GM19372 (cell line): ENCODE measurements at regions not wholly inside any gene's neighbourhood (a gene's known extent, or its start where the extent isn't known, plus 50 kb on each side); places are given as distances from the start of the nearest gene placed in this dataset.

Source experiments
- ATAC-seq: cut with Tn5 transposase; IDR thresholded peaks from one replicate; pipeline ENCODE4 v1.9.1; 2021; ENCODE audit warnings: mild to moderate bottlenecking, low read depth, moderate library complexity; ENCODE audit not compliant: unreplicated experiment

GRCh38 chr5:74303578-74303977, 336.9 kb downstream of the ENC1 start:
- ATAC-seq: no peak

GRCh38 chr5:74301576-74301975, 339.0 kb downstream of the ENC1 start:
- ATAC-seq: no peak

DNA sequence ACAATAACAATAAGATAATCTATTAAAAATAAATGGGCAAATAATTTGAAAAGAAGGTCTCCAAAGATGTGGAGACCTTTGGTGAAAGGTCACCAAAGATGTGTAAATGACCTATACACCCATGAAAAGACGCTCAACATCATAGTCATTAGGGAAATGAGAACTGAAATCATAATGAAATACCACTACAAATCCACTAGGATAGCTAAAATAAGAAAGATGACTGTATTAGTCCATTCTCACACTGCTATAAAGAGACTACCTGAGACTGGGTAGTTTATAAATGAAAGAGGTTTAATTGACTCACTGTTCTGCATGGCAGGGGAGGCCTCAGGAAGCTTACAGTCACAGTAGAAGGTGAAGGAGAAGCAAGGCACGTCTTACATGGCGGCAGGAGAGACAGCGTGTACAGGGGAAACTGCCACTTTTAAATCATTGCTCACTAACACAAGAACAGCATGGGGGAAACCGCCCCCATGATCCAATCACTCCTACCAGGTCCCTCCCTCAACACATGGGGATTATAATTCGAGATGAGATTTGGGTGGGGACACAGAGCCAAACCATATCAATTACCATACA, 339.6 kb downstream of the ENC1 start:
- no peak for ATAC-seq

- no peak for ATAC-seq
Observed at GRCh38 chr5:74299833-74300232, 340.7 kb downstream of the ENC1 start.

DNA sequence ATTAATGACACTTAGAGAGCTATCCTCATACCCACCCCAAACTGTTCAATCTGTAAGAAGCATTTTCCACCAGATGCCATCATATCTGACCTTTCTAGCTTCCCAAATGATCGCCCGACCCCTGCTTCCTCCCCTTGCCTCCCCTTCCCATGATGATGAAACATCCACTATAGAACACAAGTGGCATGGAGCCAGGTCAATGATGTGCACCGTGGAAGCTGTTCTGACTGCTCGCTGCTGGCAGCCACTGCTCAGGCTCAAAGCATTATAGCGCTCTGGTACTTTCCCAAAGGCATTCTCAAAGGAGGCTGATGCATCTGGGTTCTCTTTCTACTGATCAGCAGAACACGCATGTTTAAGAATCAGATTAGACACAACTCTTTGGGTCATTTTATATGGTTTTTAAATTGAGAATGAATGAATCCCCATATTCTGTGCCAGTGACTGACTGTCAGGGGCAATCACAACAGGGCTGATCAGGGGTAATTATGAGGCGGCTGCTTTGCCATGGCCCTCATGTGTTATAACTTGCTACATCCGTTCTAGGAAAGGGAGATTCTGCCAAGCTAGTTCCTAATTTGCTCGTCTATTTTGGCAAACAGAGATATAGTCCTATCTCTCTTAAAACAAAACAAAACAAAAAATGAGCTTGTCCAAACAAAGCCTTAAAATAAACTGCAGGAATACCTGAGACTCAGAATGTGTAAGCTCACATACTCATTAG, 343.7 kb downstream of the ENC1 start:
- ATAC-seq: no peak

DNA sequence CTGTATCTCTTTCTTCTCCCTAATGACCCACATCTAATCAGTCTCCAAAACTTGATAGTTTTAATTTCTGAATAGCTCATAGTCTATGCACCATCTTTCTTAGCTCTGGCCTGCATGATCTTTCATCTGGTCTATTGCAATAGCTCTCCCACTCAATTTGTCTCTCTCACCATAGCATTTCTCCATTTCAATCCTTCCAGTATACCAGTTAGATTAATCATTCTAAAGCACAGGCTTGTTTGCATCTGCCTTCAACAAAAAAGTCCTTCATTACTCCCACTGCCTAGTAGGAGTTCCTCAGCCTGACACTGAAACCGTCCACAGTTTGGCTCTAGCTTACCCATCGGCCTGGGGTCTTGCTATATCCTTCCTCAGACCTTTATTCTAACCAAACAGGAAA, 344.9 kb downstream of the ENC1 start:
- ATAC-seq: no peak

- no peak for ATAC-seq
Observed at GRCh38 chr5:74295141-74295540, 345.4 kb downstream of the ENC1 start.

DNA sequence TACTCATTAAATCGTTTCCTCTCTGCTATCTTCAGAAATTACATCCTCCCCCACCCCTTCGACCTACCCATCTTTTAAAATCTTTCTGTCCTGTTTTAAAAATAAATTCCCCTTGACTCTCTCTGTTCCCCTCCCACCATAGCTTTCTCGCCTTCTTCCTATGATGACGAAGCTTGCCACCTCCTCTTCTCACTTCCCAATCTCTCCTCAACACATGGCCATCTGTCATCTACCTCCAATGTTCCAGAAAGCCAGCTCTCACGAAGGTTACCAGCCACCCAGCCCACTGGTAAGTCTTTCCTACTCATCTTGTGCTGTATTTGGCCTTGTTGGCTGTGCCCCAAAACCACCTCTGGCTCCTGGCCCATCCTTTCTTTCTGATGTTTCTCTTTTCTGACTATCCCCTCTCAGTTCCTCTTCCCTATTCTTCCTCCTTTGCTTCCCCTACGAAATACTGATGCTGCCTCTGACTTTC, 346.3 kb downstream of the ENC1 start:
- no peak for ATAC-seq

DNA sequence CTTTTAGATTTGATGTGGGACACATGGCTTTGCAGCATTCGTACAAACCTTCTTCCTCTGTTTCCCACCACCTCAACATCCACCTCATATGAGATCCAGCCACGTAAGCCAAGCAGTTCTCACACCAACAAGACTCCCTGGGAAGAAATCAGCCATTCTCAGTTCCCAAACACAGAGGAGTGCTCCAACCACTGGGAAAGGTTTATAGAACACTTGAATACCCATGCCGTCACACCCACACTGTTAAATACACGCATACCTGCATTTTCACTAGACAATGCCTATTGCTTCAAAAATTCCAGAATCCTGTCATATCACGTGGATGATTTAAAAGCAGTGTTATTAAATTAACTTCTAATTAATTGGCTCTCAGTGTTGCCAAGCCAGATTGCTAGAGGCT, 347.3 kb downstream of the ENC1 start:
- ATAC-seq: no peak

GRCh38 chr5:74290634-74291241, 349.8 kb downstream of the ENC1 start:
- no peak for ATAC-seq

- ATAC-seq: no peak
Observed at GRCh38 chr5:74289691-74290090, 350.8 kb downstream of the ENC1 start.

DNA sequence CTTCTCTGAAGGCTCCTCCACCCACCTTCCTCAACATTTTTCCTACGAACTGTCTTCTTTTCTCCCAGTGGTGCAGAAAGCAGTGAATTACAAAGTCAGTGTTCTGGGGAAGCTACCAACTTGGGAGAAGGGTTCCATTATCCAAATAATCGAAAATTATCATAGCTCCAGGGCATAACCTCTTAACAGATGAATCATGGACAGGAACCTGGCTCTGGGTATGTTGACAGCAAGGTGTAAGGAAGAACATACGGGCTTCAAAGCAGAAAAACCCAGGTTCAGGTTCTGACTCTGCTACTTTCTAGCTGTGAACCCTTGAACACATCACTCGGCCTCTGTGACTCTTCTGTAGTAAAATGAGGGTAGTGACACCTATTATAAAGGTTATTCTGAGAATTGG, 351.3 kb downstream of the ENC1 start:
- ATAC-seq: no peak

GRCh38 chr5:74288448-74289108, 351.9 kb downstream of the ENC1 start:
- ATAC-seq: no peak

- ATAC-seq: no peak
Observed at GRCh38 chr5:74288038-74288437, 352.5 kb downstream of the ENC1 start.

- no peak for ATAC-seq
Observed at GRCh38 chr5:74286734-74287695, 353.5 kb downstream of the ENC1 start.

- no peak for ATAC-seq
Observed at GRCh38 chr5:74285675-74286280, 354.8 kb downstream of the ENC1 start.

- no peak for ATAC-seq
Observed at GRCh38 chr5:74282490-74282889, 358.0 kb downstream of the ENC1 start.

DNA sequence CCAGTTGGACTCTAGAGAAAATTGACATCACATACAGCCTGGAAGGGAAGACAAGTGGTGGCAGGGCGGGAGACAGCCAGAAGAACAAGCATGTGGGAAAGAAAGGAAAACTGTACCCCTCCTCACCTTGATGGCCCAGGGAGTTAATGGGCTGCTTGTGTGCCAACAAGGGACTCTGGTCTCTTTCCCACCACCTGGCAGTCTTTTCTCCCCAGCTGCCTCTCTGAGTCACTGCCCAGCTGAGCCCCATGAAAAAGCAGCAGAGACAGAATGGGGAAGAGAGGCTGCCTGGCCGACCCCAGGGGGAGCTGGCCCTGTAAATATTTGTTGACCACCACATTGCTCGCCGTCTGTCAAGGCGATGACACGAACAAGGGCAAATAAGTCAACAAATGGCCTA, 359.4 kb downstream of the ENC1 start:
- no peak for ATAC-seq

DNA sequence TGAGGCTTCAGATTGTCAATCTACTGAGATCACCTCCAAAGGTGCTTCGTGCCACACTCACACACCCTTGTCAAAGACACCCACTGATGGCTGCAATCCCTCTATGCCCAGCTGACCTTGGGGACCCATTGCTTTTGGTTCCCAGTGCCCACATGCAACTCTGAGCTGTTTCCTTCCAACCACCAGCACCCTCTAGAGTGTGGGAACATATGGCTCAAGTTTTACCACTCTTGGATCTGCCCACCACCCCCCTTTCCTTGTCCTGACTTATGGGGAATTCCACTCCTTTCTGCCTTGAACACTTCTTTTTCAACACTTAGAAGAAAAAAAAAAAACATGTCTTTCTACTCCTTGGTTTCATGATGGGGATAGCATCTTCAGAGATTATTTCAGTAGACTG, 360.2 kb downstream of the ENC1 start:
- ATAC-seq: no peak

GRCh38 chr5:74279244-74279643, 361.3 kb downstream of the ENC1 start:
- no peak for ATAC-seq
